Stomach (tissue), 8 donors: ENCODE measurements at regions not wholly inside any gene's neighbourhood (a gene's known extent, or its start where the extent isn't known, plus 50 kb on each side); places are given as distances from the start of the nearest gene placed in this dataset.

ENCODE experiments used
- DNase-seq, 2 donors: peaks; one replicate each; pipeline versions ENCODE4 v3.0.0 to v3.0.0-alpha.2; 2013 to 2019
- H3K27ac ChIP-seq, 5 donors: fragments of 200-600 bp in 4 of 5; sonication (generic) in 4 of 5; one replicate each; pipeline ENCODE4 v1.5.1; 2013 to 2019; ENCODE audit warnings: mild to moderate bottlenecking in 1 of 5, moderate library complexity in 1 of 5
- H3K27me3 ChIP-seq, 3 donors: fragments of 200-600 bp; sonication (generic); one replicate each; pipeline ENCODE4 v1.5.1; 2017 to 2019; ENCODE audit warnings: mixed run types in 1 of 3
- H3K36me3 ChIP-seq, 4 donors: fragments of 200-600 bp; sonication (generic); 1 replicate in 3 of 4; 2 replicates in 1 of 4; pipeline ENCODE4 v1.5.1; 2016 to 2019
- H3K4me1 ChIP-seq, 4 donors: fragments of 200-600 bp; sonication (generic); one replicate each; pipeline ENCODE4 v1.5.1; 2016 to 2019
- H3K4me3 ChIP-seq, 4 donors: fragments of 200-600 bp; sonication (generic) in 3 of 4; one replicate each; pipeline ENCODE4 v1.5.1; 2016 to 2019; ENCODE audit warnings: mild to moderate bottlenecking in 1 of 4
- H3K9me3 ChIP-seq, 4 donors: fragments of 200-600 bp; sonication (generic); one replicate each; pipeline ENCODE4 v1.5.1; 2016 to 2019
- EP300 ChIP-seq: sonication (generic); formaldehyde crosslinking; IDR thresholded peaks from one replicate; pipeline ENCODE4 v1.6.1; 2017; ENCODE audit warnings: antibody characterized with exemption
- POLR2A ChIP-seq, 4 donors: fragments of 450-650 bp; IDR thresholded peaks; one replicate each; pipeline ENCODE4 v1.6.1; 2016; ENCODE audit warnings: antibody characterized with exemption in 4 of 4, control low read depth in 2 of 4, mild to moderate bottlenecking in 1 of 4, moderate library complexity in 1 of 4
- POLR2AphosphoS5 ChIP-seq, 3 donors: sonication (generic); formaldehyde crosslinking; IDR thresholded peaks; one replicate each; pipeline ENCODE4 v1.6.1; 2016; ENCODE audit warnings: antibody characterized with exemption in 3 of 3
- WGBS, 5 donors: extraction: QIAGEN DNeasy Blood & Tissue Kit in 3 of 5; methylation state at CpG; one replicate each; pipeline versions ENCODE4 v1.1.5 to v1.1.7; 2013 to 2018; 5-methylcytosine and 5-hydroxymethylcytosine counted together
- intact Hi-C: fragments of 100-400 bp; cut with DNase I; formaldehyde crosslinking; loops from one replicate; pipeline ENCODE4 v1.15.1; 2023; ENCODE audit warnings: low total_unique reads
- TF ChIP-seq, protein P1 (sequence below), 7 experiments: fragments of 450-650 bp in 4 of 7; fragments of 200-600 bp in 3 of 7; sonication (generic) in 3 of 7; IDR thresholded peaks; one replicate each; pipeline ENCODE4 v1.5.1; 2016 to 2019; ENCODE audit warnings: antibody characterized with exemption in 7 of 7, control low read depth in 2 of 7, mild to moderate bottlenecking in 1 of 7
- donor health status: healthy with polysubstance abuse.
- donor health status: Bipolar disorder and iron deficiency.
- donor health status: healthy.

DNA sequence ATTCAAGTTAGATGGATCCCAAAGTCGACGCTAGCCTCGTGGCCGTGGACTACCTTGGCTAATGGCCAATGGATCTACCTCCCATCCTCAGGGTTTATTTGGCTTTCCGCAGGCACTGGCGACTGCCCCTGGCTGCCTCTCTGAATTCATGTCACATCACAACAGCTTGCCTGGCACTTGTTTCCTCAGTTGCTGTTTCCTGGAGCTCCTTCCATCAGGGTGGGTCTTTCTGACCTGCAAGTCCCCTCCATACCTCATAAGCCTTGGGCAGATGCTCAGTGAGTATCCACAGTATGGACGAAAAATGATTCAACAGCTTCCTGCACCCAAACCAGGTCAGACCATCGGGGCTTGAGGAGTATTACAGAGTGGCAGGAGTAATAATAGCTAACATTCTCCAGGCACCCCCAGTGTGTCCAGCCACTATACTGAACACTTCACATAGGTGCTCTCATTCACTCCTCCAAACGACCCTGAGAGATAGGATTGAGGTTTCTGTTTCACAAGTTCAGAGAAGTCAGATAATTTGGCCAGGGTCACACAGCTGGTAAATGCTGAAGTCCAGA is 311.5 kb downstream of the TLE3 start:
- peaks cover 0 to 7% (median 1%) of the 10 kb centered on the region in 4 donors for H3K4me1 ChIP-seq
- no peak for TF ChIP-seq POLR2A (IDR thresholded peaks at IDR 0.05)
- TF ChIP-seq POLR2AphosphoS5 (IDR thresholded peaks at IDR 0.05): no peak
- TF ChIP-seq, protein P1, sequence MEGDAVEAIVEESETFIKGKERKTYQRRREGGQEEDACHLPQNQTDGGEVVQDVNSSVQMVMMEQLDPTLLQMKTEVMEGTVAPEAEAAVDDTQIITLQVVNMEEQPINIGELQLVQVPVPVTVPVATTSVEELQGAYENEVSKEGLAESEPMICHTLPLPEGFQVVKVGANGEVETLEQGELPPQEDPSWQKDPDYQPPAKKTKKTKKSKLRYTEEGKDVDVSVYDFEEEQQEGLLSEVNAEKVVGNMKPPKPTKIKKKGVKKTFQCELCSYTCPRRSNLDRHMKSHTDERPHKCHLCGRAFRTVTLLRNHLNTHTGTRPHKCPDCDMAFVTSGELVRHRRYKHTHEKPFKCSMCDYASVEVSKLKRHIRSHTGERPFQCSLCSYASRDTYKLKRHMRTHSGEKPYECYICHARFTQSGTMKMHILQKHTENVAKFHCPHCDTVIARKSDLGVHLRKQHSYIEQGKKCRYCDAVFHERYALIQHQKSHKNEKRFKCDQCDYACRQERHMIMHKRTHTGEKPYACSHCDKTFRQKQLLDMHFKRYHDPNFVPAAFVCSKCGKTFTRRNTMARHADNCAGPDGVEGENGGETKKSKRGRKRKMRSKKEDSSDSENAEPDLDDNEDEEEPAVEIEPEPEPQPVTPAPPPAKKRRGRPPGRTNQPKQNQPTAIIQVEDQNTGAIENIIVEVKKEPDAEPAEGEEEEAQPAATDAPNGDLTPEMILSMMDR (IDR thresholded peaks at IDR 0.05): no peak
- no peak for TF ChIP-seq EP300
- no peak overlapping the region for H3K27ac ChIP-seq
- DNase-seq: no peak
- intact Hi-C loops: no loop called here
- H3K4me3 ChIP-seq: no peak overlapping the region
- 79 to 88% (median 81%) methylated on average over 5 to 9 of the region's 9 CpGs for WGBS, 5 donors
- no peaks in the 10 kb centered on the region for H3K36me3 ChIP-seq
- peaks cover 0 to 5% (median 3%) of the 10 kb centered on the region in 4 donors for H3K9me3 ChIP-seq
- H3K27me3 ChIP-seq: no peaks in the 10 kb centered on the region

DNA sequence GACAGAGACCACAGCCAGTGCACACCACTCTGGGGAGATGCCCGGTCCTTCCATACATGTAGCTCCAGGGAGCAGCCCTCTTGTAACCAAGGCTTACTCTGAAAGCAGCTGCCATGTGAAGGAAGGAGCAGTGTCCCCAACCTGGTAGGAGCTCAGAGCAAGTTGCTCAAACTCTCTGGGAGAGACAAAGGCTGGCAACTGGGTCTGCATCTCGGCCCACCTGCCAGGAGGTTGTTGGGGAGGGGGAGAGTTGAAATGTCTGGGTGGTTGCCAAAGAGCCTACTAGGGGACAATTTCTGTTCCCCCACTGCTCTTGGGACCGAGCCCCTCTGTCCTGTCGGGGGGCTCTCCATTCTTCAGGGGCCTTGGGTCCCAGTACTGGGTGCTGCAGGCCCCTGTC is 309.9 kb downstream of the TLE3 start:
- intact Hi-C loops: no loop called here
- H3K4me1 ChIP-seq: peaks cover 0 to 5% (median under 1%) of the 10 kb centered on the region in 4 donors
- TF ChIP-seq POLR2AphosphoS5 (IDR thresholded peaks at IDR 0.05): no peak
- no peak for TF ChIP-seq POLR2A (IDR thresholded peaks at IDR 0.05)
- TF ChIP-seq, protein P1 (IDR thresholded peaks at IDR 0.05): no peak
- no peak for TF ChIP-seq EP300
- H3K4me3 ChIP-seq: no peak overlapping the region
- no peaks in the 10 kb centered on the region for H3K36me3 ChIP-seq
- DNase-seq: no peak
- WGBS, 5 donors: 94 to 100% (median 95%) methylated on average over 3 to 4 of the region's 4 CpGs
- peaks cover 0 to 12% (median 10%) of the 10 kb centered on the region in 4 donors for H3K9me3 ChIP-seq
- H3K27ac ChIP-seq: no peak overlapping the region
- no peaks in the 10 kb centered on the region for H3K27me3 ChIP-seq

DNA sequence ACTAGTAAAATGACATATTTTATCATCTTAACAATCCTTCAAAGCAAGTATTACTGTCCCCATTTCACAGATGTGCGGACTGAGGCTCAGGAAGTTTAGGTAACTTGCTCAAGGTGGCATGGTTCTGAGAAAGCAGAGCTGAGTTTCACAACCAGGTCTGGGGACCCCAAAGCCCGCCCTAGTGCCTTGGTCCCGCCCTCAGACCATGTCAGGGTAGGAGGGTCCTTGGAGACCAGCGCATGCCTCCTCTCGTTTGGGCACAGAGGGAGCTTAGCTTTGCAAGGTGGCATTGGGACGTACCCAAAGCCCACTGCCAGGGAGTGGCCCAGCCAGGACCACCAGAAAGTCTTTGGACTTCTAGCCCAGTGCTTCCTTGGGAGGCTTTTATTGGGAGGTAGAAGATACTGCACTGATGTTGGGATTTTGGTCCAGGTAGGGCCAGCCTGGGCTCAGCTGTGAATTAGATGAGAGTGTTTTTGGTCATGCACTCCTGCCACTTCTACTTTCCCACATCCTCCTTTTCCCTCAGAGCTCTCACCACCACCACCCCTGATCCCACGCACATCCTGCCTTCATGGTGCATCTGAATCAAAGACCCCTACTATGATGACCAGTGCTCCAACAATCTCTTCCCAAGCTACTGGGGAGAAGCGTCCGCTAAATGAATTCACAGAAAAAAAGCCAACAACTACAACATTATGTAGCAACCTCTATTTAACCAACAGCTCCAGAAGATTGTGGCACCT is 307.9 kb downstream of the TLE3 start:
- peaks cover 0 to 12% (median 10%) of the 10 kb centered on the region in 4 donors for H3K9me3 ChIP-seq
- no peak overlapping the region for H3K4me3 ChIP-seq
- H3K4me1 ChIP-seq: peaks cover 0 to 9% (median 4%) of the 10 kb centered on the region in 4 donors
- no peak overlapping the region for H3K27ac ChIP-seq
- no peak for DNase-seq
- TF ChIP-seq, protein P1 (IDR thresholded peaks at IDR 0.05): no peak
- TF ChIP-seq POLR2A (IDR thresholded peaks at IDR 0.05): no peak
- TF ChIP-seq POLR2AphosphoS5 (IDR thresholded peaks at IDR 0.05): no peak
- no peak for TF ChIP-seq EP300
- H3K36me3 ChIP-seq: no peaks in the 10 kb centered on the region
- WGBS, 5 donors: 85 to 90% (median 89%) methylated on average over 9 of the region's 9 CpGs
- intact Hi-C loops: no loop called here
- no peaks in the 10 kb centered on the region for H3K27me3 ChIP-seq

DNA sequence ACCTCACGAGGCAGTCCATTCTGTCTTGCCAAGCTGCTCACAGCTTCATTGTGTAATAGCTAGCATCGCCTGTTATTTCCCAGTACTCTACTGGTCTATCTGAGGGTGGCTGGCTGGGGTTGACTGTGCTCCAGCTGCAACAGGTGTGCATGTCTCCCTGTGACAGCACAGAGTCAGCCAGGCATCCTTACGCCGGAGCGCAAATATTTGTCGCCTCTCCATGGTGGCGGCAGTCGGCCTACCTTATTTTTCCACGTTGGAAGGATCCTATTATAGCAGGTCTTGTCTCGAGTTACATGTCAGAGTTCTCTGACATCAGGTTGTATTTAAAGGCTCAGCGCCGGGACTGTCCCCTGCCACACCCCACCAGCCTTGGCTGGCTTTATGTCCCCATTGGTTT is 307.1 kb downstream of the TLE3 start:
- H3K27me3 ChIP-seq: no peaks in the 10 kb centered on the region
- H3K9me3 ChIP-seq: peaks cover 0 to 12% (median 10%) of the 10 kb centered on the region in 4 donors
- intact Hi-C loops: no loop called here
- DNase-seq: no peak
- H3K27ac ChIP-seq: no peak overlapping the region
- 82 to 92% (median 90%) methylated on average over 12 of the region's 12 CpGs for WGBS, 5 donors
- no peaks in the 10 kb centered on the region for H3K36me3 ChIP-seq
- TF ChIP-seq, protein P1 (IDR thresholded peaks at IDR 0.05): no peak
- TF ChIP-seq EP300 (no peak), POLR2A (IDR thresholded peaks at IDR 0.05) (no peak)
- H3K4me3 ChIP-seq: no peak overlapping the region
- peaks cover 0 to 17% (median 11%) of the 10 kb centered on the region in 4 donors for H3K4me1 ChIP-seq
